ENCODE measurements at regions not wholly inside any gene's neighbourhood (a gene's known extent, or its start where the extent isn't known, plus 50 kb on each side); places are given as distances from the start of the nearest gene placed in this dataset.

DNA sequence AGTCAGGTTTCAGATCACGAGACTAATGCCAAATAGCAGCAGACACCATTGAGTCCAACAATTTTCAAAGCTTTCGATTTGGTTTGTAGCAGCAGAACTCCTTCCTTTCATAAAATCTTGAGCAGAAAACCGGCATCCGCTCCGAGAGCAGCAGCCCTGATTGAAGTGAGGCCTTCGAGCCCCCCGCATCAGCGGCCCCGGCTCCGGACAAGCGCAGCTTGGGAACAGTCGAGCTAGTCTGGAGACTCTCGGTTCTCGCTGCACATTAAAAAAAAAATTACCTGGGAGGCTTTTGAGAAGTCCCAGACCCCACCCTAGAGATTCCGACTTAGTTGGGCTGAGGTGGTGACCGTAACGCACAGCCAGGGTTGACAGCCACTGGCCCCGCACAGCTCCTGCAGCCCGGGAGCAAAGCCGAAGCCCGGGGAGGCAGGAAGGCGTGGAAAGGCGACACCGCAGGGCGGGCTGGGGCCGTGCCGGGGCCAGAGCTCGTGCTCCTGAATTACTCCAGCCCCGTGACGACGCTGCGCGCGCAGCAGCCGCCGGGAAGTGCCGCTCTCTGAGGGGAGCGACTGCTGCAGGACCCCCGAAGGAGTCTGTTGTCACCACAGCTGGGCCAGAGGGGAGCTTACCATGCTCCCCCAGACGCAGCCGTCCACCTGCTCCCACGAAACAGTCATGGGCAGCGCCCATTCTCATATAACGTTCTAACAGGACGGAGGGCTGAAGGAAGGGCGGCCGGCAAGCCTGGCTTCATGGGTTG, 57.8 kb downstream of the SPATA19 start:
- no peak overlapping the region for H3K27ac Mint-ChIP-seq
- CTCF ChIA-PET: no interaction called here
- no peaks in the 10 kb centered on the region for H3K36me3 Mint-ChIP-seq (ENCODE audit: low read depth)
- DNase-seq (no peak), ATAC-seq (no peak)
- POLR2A ChIA-PET: no interaction called here
- intact Hi-C loops (cut with DNase I, micrococcal nuclease): no loop called here
- no peak overlapping the region for H3K4me3 Mint-ChIP-seq
- H3K9me3 Mint-ChIP-seq (ENCODE audit: low read depth): no peaks in the 10 kb centered on the region
- H3K27me3 Mint-ChIP-seq: peaks cover 31% of the 10 kb centered on the region
- peaks cover 7% of the 10 kb centered on the region for H3K4me1 Mint-ChIP-seq

DNA sequence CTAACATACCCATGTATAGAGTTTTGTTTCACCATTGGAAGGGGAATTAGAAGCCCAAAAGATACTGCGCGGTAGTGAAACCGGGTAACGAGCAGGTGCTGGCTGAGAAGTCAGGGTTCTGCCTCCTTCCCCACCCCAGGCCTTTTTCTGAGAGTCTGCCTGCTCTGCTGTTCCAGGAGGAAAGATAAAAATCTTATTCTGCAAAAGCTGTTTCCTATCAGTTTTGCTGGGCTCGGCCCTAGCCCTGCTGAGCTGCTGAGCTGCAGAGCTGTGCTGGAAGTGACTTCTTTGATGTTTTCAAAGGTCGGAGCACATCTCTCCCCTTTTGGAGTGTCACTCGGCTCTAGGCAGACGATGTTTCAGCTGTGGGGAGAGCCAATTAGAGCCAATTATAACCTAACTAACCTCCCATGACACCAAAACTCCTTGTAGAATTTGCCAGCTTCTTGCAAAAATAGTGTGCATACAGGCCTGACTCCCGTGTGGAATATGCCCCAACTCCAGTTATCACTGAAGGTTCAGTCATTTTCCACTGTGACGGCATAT, 59.4 kb downstream of the SPATA19 start:
- CTCF ChIA-PET: no interaction called here
- Mint-ChIP-seq H3K36me3 (ENCODE audit: low read depth) (no peaks in the 10 kb centered on the region), H3K9me3 (ENCODE audit: low read depth) (no peaks in the 10 kb centered on the region), H3K27me3 (peaks cover 29% of the 10 kb centered on the region), H3K27ac (no peak overlapping the region), H3K4me1 (peaks cover 7% of the 10 kb centered on the region), H3K4me3 (no peak overlapping the region)
- DNase-seq (no peak), ATAC-seq (no peak)
- POLR2A ChIA-PET: no interaction called here
- intact Hi-C loops (cut with DNase I, micrococcal nuclease): no loop called here

DNA sequence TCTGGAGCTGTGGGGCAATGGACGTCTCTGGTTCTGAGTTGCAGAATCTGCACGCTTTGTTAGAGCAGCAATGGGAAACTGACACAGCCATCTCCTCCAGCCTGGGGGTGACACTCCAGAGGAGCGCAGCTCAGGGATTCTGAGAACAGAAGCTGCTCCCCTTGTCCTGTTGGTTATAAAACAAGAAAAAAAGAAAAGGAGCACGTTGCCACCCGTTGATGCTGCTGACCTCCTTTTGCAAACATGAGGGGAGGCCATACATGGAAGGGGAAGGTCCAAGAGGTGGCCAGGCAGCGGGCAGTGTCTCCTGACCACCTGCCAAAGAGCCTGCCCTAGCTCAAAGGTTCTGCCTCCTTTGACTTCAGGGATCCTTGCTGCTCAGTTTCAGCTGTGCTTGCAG, 61.0 kb downstream of the SPATA19 start:
- no peak overlapping the region for H3K27ac Mint-ChIP-seq
- ATAC-seq: no peak

DNA sequence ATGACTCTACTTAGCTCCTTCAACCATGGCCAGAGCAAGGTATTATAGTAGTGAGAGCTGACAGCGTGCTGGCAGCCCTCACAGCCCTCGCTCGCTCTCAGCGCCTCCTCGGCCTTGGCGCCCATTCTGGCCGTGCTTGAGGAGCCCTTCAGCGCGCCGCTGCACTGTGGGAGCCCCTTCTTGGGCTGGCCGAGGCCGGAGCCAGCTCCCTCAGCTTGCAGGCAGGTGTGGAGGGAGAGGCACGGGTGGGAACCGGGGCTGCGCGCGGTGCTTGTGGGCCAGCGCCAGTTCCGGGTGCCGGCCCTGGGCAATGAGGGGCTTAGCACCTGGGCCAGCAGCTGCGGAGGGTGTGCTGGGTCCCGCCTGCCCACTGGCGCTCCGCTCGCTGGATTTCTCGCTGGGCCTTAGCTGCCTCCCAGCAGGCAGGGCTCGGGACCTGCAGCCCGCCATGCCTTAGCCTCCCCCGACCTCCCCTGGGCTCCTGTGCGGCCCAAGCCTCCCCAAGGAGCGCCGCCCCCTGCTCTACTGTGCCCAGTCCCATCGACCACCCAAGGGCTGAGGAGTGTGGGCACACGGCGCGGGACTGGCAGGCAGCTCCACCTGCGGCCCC, 63.1 kb downstream of the SPATA19 start:
- H3K27ac Mint-ChIP-seq: no peak overlapping the region
- ChIA-PET POLR2A (no interaction called here), CTCF (no interaction called here)
- H3K36me3 Mint-ChIP-seq (ENCODE audit: low read depth): no peaks in the 10 kb centered on the region
- peaks cover 5% of the 10 kb centered on the region for H3K27me3 Mint-ChIP-seq
- no peak for DNase-seq
- H3K4me3 Mint-ChIP-seq: no peak overlapping the region
- intact Hi-C loops (cut with DNase I, micrococcal nuclease): no loop called here
- peaks cover under 1% of the 10 kb centered on the region for H3K4me1 Mint-ChIP-seq
- no peak for ATAC-seq
- peaks cover 1% of the 10 kb centered on the region for H3K9me3 Mint-ChIP-seq (ENCODE audit: low read depth)

More for the DNA sequence above, 61.0 kb downstream of the SPATA19 start:
- CTCF ChIA-PET: no interaction called here
- no peaks in the 10 kb centered on the region for H3K36me3 Mint-ChIP-seq (ENCODE audit: low read depth)
- H3K4me3 Mint-ChIP-seq: no peak overlapping the region
- peaks cover 7% of the 10 kb centered on the region for H3K4me1 Mint-ChIP-seq
- intact Hi-C loops (cut with DNase I, micrococcal nuclease): no loop called here
- H3K9me3 Mint-ChIP-seq (ENCODE audit: low read depth): peaks cover 1% of the 10 kb centered on the region
- POLR2A ChIA-PET: no interaction called here
- H3K27me3 Mint-ChIP-seq: peaks cover 18% of the 10 kb centered on the region
- DNase-seq: no peak

DNA sequence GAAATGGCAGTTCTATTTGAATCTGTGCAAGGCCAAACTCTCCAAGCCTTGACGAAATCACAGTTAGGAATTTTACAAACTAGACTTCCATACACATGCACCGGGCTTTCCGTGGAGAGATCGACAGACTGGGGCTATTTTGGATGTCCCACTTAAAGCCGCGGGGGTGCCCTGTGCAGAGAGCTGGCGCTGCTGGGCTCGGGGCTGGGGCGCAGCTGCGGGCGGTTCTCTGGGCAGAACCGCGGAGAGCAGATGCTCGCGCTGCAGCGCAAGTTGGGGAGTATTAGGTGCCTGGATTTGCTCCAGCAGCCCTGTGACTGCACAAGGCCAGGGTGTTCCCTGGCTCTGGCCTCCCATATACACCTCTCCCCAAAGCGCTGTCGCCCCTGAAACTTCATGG, 67.2 kb downstream of the SPATA19 start:
- ChIA-PET CTCF (interaction anchor here (0.7 kb wide), 1 partner anchor 708 kb away, joined by 4 read pairs; no protein-coding TSS in a partner anchor), POLR2A (no interaction called here)
- Mint-ChIP-seq H3K4me1 (no peaks in the 10 kb centered on the region), H3K27ac (no peak overlapping the region), H3K4me3 (no peak overlapping the region), H3K9me3 (ENCODE audit: low read depth) (peaks cover 12% of the 10 kb centered on the region), H3K36me3 (ENCODE audit: low read depth) (no peaks in the 10 kb centered on the region), H3K27me3 (no peaks in the 10 kb centered on the region)
- DNase-seq (no peak), ATAC-seq (no peak)
- intact Hi-C loops (cut with DNase I, micrococcal nuclease): no loop called here

DNA sequence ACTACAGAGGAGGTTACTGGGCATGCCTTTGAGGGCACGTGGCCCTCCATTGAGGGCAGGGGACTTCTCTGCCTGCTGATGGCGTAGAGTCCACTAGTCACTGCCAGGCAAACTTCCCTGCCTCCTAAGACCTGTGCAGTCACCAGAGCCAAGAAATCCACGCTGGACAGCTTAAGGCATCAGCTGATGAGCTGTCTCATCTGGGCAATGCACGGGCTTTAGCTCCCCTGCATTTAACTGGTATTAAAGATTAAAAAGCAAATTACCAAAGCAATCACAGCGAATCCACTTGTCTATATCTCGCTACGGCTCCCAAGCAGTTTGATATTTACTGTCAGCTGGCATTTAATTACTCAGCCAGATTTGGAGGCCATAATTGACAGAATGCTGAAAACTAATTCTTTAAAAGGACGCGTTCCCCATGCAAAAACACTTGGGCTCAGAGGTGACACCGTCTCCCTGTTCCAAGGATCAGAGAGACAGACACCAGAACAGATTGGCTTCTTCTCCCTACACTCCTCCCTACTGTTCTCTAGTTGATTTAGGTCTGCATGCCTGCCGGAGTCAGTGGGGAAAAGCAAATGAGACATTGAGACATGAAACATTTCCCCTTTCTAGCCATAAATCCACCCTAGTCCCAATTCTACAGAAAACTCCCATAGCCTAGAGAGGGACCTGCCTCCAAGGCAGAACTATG, 68.5 kb downstream of the SPATA19 start:
- intact Hi-C loops (cut with DNase I, micrococcal nuclease): no loop called here
- Mint-ChIP-seq H3K27ac (no peak overlapping the region), H3K4me3 (no peak overlapping the region), H3K36me3 (ENCODE audit: low read depth) (no peaks in the 10 kb centered on the region), H3K9me3 (ENCODE audit: low read depth) (peaks cover 12% of the 10 kb centered on the region), H3K27me3 (no peaks in the 10 kb centered on the region), H3K4me1 (no peaks in the 10 kb centered on the region)
- DNase-seq (no peak), ATAC-seq (no peak)
- ChIA-PET CTCF (no interaction called here), POLR2A (no interaction called here)

DNA sequence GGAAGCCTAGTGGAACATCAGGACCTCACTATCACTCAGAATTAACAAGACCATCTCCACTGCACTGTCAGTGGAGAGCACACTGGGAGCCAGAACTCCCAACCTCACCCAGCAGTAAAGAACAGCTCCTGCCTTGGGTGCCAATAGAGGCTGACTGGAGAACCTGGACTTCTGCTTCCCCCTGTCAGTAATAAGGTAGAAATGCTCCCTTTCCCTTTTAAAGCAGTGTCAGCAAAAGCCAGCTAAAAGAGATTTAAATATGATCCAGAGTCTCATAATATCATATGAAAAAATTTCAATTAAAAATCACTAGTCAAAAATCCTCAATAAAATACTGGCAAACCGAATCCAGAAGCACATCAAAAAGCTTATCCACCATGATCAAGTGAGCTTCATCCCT, 82.8 kb downstream of the SPATA19 start:
- Mint-ChIP-seq H3K27ac (no peak overlapping the region), H3K27me3 (peaks cover 7% of the 10 kb centered on the region), H3K9me3 (ENCODE audit: low read depth) (peaks cover 14% of the 10 kb centered on the region), H3K36me3 (ENCODE audit: low read depth) (no peaks in the 10 kb centered on the region), H3K4me3 (no peak overlapping the region), H3K4me1 (no peaks in the 10 kb centered on the region)
- ChIA-PET POLR2A (no interaction called here), CTCF (no interaction called here)
- ATAC-seq: no peak
- intact Hi-C loops (cut with DNase I, micrococcal nuclease): no loop called here
- DNase-seq: no peak

DNA sequence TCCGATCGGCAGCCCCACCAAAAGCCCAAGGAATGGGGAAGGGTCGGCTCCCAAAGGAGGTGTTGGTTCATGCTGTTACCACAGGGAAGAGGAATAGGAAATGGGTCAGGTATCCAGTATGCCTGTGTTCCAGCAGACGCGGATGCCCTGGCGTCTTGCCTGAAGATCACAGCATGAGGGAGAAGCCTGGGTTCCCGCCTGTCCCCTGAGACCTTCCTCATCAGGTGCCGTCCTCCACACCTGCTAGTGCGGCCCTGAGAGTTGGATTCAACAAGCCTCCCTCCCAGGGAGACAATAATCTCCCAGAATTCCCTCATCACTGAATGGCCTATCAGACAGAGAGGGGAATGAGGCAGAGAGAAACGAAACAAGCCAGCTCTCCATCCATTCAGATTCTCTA, 92.2 kb downstream of the SPATA19 start:
- intact Hi-C loops (cut with DNase I, micrococcal nuclease): no loop called here
- Mint-ChIP-seq H3K27ac (no peak overlapping the region), H3K4me1 (no peaks in the 10 kb centered on the region), H3K27me3 (peaks cover 11% of the 10 kb centered on the region), H3K36me3 (ENCODE audit: low read depth) (no peaks in the 10 kb centered on the region), H3K4me3 (no peak overlapping the region), H3K9me3 (ENCODE audit: low read depth) (peaks cover 8% of the 10 kb centered on the region)
- POLR2A ChIA-PET: no interaction called here
- CTCF ChIA-PET: interaction anchor here (1.4 kb wide), 1 partner anchor 674 kb away, joined by 3 read pairs; no protein-coding TSS in a partner anchor
- no peak for ATAC-seq
- DNase-seq: no peak

DNA sequence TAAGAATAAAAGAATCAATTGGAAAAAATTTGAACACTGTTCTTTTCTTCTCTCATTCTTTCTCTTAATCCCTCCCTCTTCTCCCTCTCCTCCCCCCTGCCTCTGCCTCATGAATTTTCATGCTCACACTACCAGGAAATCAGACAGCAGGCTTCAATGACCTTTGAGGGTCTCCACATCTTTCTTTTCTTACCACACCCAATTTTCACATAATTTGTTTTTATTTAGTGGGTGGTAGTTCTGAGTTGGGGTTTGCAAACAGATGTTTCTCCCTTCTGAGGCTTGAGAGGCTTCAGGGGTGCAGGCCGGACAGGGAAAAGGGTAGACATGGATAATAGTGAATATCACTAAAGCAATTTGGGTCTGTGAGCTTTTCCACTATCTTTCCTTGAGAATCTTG, 95.5 kb downstream of the SPATA19 start:
- no peaks in the 10 kb centered on the region for H3K36me3 Mint-ChIP-seq (ENCODE audit: low read depth)
- no peak overlapping the region for H3K27ac Mint-ChIP-seq
- DNase-seq (no peak), ATAC-seq (no peak)
- CTCF ChIA-PET: no interaction called here
- no peak overlapping the region for H3K4me3 Mint-ChIP-seq
- POLR2A ChIA-PET: no interaction called here
- H3K27me3 Mint-ChIP-seq: peaks cover 5% of the 10 kb centered on the region
- no peaks in the 10 kb centered on the region for H3K4me1 Mint-ChIP-seq
- intact Hi-C loops (cut with DNase I, micrococcal nuclease): no loop called here
- no peaks in the 10 kb centered on the region for H3K9me3 Mint-ChIP-seq (ENCODE audit: low read depth)

DNA sequence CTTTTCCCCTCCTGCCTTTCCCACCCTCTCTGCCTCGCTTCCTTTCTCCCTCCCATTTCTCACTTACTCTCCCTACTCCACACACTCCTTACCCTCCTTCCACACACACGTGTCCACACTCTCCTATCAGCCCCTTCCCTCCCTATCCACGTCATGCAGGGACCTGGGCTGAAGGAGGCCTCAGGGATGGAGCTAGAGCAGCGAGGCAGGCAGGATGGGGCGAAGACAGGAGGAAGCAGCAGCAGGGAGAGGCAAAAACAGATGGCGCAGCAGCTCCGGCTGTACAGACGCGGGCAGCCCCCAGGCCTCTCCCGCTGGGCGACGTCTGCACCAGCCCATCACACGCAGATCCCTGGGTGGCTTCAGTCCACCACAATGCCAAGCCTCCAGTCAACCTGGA, 97.9 kb downstream of the SPATA19 start:
- DNase-seq (no peak), ATAC-seq (no peak)
- POLR2A ChIA-PET: no interaction called here
- no peak overlapping the region for H3K4me3 Mint-ChIP-seq
- intact Hi-C loops (cut with DNase I, micrococcal nuclease): no loop called here
- H3K9me3 Mint-ChIP-seq (ENCODE audit: low read depth): no peaks in the 10 kb centered on the region
- CTCF ChIA-PET: no interaction called here
- no peaks in the 10 kb centered on the region for H3K4me1 Mint-ChIP-seq
- no peaks in the 10 kb centered on the region for H3K36me3 Mint-ChIP-seq (ENCODE audit: low read depth)
- no peak overlapping the region for H3K27ac Mint-ChIP-seq
- peaks cover 3% of the 10 kb centered on the region for H3K27me3 Mint-ChIP-seq

DNA sequence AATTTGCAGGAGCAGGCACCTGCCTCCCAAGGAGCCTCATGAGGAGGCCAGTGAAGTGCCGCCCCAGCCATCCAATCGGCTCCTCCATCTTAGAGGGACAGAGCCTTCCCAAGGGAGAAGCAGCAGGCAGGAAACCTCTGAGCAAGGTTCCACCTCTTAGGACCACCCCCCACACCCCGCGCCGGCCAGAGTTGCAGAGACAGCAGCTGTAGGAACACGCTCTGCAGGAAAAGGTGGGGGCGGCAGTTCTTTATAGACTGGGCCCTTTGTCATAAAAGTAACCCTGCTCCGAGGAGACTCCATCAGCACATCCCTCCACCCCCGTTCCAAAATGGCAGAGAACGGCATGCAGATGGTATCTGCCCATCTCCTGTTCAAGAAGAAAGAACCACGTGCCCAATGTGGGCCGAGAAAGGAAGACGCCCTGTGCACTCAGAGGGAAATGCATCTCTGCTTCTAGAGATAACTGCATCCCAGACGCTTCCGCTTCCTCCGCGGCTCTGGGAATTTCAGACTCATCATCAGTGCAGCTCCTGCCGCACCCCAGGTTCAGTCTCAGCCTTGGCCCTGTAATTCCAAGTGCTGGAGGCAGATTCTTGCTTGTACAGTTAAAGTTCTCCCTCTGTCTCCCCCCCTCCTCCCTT, 98.5 kb downstream of the SPATA19 start:
- ChIA-PET POLR2A (no interaction called here), CTCF (no interaction called here)
- H3K27me3 Mint-ChIP-seq: peaks cover 3% of the 10 kb centered on the region
- ATAC-seq (no peak), DNase-seq (no peak)
- H3K4me1 Mint-ChIP-seq: no peaks in the 10 kb centered on the region
- intact Hi-C loops (cut with DNase I, micrococcal nuclease): no loop called here
- H3K9me3 Mint-ChIP-seq (ENCODE audit: low read depth): no peaks in the 10 kb centered on the region
- H3K36me3 Mint-ChIP-seq (ENCODE audit: low read depth): no peaks in the 10 kb centered on the region
- no peak overlapping the region for H3K4me3 Mint-ChIP-seq
- H3K27ac Mint-ChIP-seq: no peak overlapping the region

DNA sequence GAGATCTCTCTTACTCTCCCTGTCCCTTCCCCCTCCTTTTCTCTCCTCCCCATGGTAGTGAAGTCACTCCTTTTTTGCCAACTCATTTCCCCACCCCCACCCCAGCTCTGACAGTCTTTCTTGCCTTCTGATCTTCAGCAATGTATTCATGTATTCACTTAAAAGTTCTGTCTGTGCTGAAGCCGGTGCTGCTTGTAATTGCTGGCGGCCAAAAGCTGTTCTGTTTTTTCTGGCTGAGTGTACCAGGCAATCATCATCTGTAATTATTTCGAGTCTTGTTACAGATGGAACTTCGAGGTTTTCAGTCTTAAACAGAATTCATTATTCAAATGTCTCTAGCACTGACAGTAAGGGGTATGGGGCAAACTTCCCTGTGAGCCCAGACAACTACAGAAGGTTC, 99.5 kb downstream of the SPATA19 start:
- Mint-ChIP-seq H3K4me1 (no peaks in the 10 kb centered on the region), H3K4me3 (no peak overlapping the region), H3K27ac (no peak overlapping the region), H3K36me3 (ENCODE audit: low read depth) (no peaks in the 10 kb centered on the region), H3K9me3 (ENCODE audit: low read depth) (no peaks in the 10 kb centered on the region), H3K27me3 (peaks cover 7% of the 10 kb centered on the region)
- intact Hi-C loops (cut with DNase I, micrococcal nuclease): no loop called here
- DNase-seq (no peak), ATAC-seq (no peak)
- ChIA-PET CTCF (no interaction called here), POLR2A (no interaction called here)

All from activated CD4-positive, alpha-beta T cell treated with anti-CD3 and anti-CD28 coated beads for 36 hours (primary cell).